GM12874 (cell line): ENCODE measurements at regions not wholly inside any gene's neighbourhood (a gene's known extent, or its start where the extent isn't known, plus 50 kb on each side); places are given as distances from the start of the nearest gene placed in this dataset.

Experiments used
- CTCF ChIP-seq: IDR thresholded peaks from 2 replicates; pipeline ENCODE4 v1.5.1; 2011; ENCODE audit warnings: low read depth, mild to moderate bottlenecking, control low read depth, low read length, moderate library complexity; ENCODE audit not compliant: insufficient read depth

GRCh38 chr18:41297740-41298139, 657.3 kb upstream of the PIK3C3 start:
- no peak for TF ChIP-seq CTCF

GRCh38 chr18:41269294-41269693, 685.7 kb upstream of the PIK3C3 start:
- TF ChIP-seq CTCF = no peak

- no peak for TF ChIP-seq CTCF
These were observed 686.8 kb upstream of the PIK3C3 start for GRCh38 chr18:41268271-41268670.

GRCh38 chr18:41266616-41267015, 688.4 kb upstream of the PIK3C3 start:
- TF ChIP-seq CTCF = no peak

- TF ChIP-seq CTCF = no peak
These were observed 688.8 kb upstream of the PIK3C3 start for GRCh38 chr18:41266204-41266603.

- no peak for TF ChIP-seq CTCF
These were observed 690.0 kb upstream of the PIK3C3 start for GRCh38 chr18:41265047-41265446.

- TF ChIP-seq CTCF = no peak
These were observed 691.1 kb upstream of the PIK3C3 start for GRCh38 chr18:41263956-41264355.

- no peak for TF ChIP-seq CTCF
These were observed 692.3 kb upstream of the PIK3C3 start for GRCh38 chr18:41262688-41263087.
